ENCODE measurements at regions not wholly inside any gene's neighbourhood (a gene's known extent, or its start where the extent isn't known, plus 50 kb on each side); places are given as distances from the start of the nearest gene placed in this dataset.

- Histone ChIP-seq H3K36me3 (no peaks in the 10 kb centered on the region), H3K27me3 (peaks cover 0 to 5% (median 0%) of the 10 kb centered on the region in 4 donors), H3K9me3 (no peaks in the 10 kb centered on the region), H3K4me1 (no peaks in the 10 kb centered on the region), H3K4me3 (no peak overlapping the region), H3K27ac (no peak overlapping the region)
- 62 to 69% methylated on average over 3 of the region's 3 CpGs for WGBS, 2 donors
- ATAC-seq (no peak), DNase-seq (no peak), FAIRE-seq (no peak)
- intact Hi-C loops (cut with DNase I), result no loop called here
- no peak for TF ChIP-seq CTCF (IDR thresholded peaks at IDR 0.05)
These were observed 63.3 kb upstream of the ARX start for GRCh38 chrX:25079020-25079419.

- Histone ChIP-seq H3K27ac (no peak overlapping the region), H3K4me1 (no peaks in the 10 kb centered on the region), H3K27me3 (peaks cover 0 to 5% (median 0%) of the 10 kb centered on the region in 4 donors), H3K9me3 (no peaks in the 10 kb centered on the region), H3K4me3 (no peak overlapping the region), H3K36me3 (no peaks in the 10 kb centered on the region)
- TF ChIP-seq CTCF (IDR thresholded peaks at IDR 0.05), result no peak
- no peak for FAIRE-seq
- intact Hi-C loops (cut with DNase I), result no loop called here
- no peak for ATAC-seq
- 64 to 66% methylated on average over 9 of the region's 9 CpGs for WGBS, 2 donors
- DNase-seq, result no peak
These were observed 61.3 kb upstream of the ARX start for GRCh38 chrX:25076941-25077500.

GRCh38 chrX:25072247-25072646 lies 56.5 kb upstream of the ARX start:
- FAIRE-seq (no peak), ATAC-seq (no peak), DNase-seq (no peak)
- H3K9me3 ChIP-seq, result no peaks in the 10 kb centered on the region
- no peak for TF ChIP-seq CTCF (IDR thresholded peaks at IDR 0.05)
- H3K36me3 ChIP-seq, result no peaks in the 10 kb centered on the region
- intact Hi-C loops (cut with DNase I), result no loop called here
- H3K27ac ChIP-seq, result no peak overlapping the region
- no peaks in the 10 kb centered on the region for H3K27me3 ChIP-seq
- no peaks in the 10 kb centered on the region for H3K4me1 ChIP-seq
- H3K4me3 ChIP-seq, result no peak overlapping the region

GRCh38 chrX:25070038-25070437 lies 54.3 kb upstream of the ARX start:
- ATAC-seq (no peak), DNase-seq (no peak), FAIRE-seq (no peak)
- no peak overlapping the region for H3K4me3 ChIP-seq
- TF ChIP-seq CTCF (IDR thresholded peaks at IDR 0.05), result no peak
- no peaks in the 10 kb centered on the region for H3K9me3 ChIP-seq
- intact Hi-C loops (cut with DNase I), result no loop called here
- H3K36me3 ChIP-seq, result no peaks in the 10 kb centered on the region
- H3K4me1 ChIP-seq, result no peaks in the 10 kb centered on the region
- no peaks in the 10 kb centered on the region for H3K27me3 ChIP-seq
- no peak overlapping the region for H3K27ac ChIP-seq
- 27 to 30% methylated on average over 1 of the region's 1 CpG for WGBS, 2 donors

GRCh38 chrX:25069209-25069608 lies 53.4 kb upstream of the ARX start:
- Histone ChIP-seq H3K4me3 (no peak overlapping the region), H3K27me3 (peaks cover 0 to 2% (median 0%) of the 10 kb centered on the region in 4 donors), H3K9me3 (no peaks in the 10 kb centered on the region), H3K27ac (no peak overlapping the region), H3K36me3 (no peaks in the 10 kb centered on the region), H3K4me1 (no peaks in the 10 kb centered on the region)
- 51 to 76% methylated on average over 2 of the region's 2 CpGs for WGBS, 2 donors
- ATAC-seq (no peak), DNase-seq (no peak), FAIRE-seq (no peak)
- intact Hi-C loops (cut with DNase I), result no loop called here
- no peak for TF ChIP-seq CTCF (IDR thresholded peaks at IDR 0.05)

Measured in pancreas (tissue), 10 donors.